ENCODE measurements at regions not wholly inside any gene's neighbourhood (a gene's known extent, or its start where the extent isn't known, plus 50 kb on each side); places are given as distances from the start of the nearest gene placed in this dataset.

DNA sequence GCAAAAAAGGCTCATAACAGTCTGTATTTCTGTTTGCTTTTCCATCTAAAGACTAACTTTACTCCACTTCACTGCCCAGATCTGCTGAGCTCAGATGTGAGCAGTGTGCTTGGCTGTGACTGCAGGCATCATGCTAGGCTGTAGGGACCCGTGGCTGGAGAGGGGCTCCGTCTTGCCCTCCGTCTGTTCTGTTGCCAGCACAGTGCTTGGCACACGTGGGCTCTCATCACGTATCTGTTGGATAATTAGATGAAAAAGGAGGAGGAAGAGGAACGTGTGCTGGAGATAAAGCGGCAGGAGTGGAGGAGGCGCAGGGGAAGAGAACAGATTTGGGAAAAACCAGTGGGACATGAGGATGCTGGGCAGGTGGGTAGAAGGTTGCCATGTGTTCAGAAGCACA lies 57.6 kb upstream of the IER3 start:
- no peak overlapping the region for H3K27ac ChIP-seq (replicated peaks)
- DNase-seq (ENCODE audit: low read depth in 1 of 2, low spot score in 1 of 2): no peak
- TF ChIP-seq POLR2AphosphoS5 (IDR thresholded peaks at IDR 0.05; ENCODE audit: low read depth) (no peak), GABPA (IDR thresholded peaks at IDR 0.05; ENCODE audit: low read depth) (no peak), SPI1 (IDR thresholded peaks at IDR 0.05; ENCODE audit: borderline replicate concordance, low read depth) (no peak)
- TF ChIP-seq, protein P1, sequence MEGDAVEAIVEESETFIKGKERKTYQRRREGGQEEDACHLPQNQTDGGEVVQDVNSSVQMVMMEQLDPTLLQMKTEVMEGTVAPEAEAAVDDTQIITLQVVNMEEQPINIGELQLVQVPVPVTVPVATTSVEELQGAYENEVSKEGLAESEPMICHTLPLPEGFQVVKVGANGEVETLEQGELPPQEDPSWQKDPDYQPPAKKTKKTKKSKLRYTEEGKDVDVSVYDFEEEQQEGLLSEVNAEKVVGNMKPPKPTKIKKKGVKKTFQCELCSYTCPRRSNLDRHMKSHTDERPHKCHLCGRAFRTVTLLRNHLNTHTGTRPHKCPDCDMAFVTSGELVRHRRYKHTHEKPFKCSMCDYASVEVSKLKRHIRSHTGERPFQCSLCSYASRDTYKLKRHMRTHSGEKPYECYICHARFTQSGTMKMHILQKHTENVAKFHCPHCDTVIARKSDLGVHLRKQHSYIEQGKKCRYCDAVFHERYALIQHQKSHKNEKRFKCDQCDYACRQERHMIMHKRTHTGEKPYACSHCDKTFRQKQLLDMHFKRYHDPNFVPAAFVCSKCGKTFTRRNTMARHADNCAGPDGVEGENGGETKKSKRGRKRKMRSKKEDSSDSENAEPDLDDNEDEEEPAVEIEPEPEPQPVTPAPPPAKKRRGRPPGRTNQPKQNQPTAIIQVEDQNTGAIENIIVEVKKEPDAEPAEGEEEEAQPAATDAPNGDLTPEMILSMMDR (IDR thresholded peaks at IDR 0.05; ENCODE audit: insufficient read depth, low read length): no peak
- TF ChIP-seq, protein P2, sequence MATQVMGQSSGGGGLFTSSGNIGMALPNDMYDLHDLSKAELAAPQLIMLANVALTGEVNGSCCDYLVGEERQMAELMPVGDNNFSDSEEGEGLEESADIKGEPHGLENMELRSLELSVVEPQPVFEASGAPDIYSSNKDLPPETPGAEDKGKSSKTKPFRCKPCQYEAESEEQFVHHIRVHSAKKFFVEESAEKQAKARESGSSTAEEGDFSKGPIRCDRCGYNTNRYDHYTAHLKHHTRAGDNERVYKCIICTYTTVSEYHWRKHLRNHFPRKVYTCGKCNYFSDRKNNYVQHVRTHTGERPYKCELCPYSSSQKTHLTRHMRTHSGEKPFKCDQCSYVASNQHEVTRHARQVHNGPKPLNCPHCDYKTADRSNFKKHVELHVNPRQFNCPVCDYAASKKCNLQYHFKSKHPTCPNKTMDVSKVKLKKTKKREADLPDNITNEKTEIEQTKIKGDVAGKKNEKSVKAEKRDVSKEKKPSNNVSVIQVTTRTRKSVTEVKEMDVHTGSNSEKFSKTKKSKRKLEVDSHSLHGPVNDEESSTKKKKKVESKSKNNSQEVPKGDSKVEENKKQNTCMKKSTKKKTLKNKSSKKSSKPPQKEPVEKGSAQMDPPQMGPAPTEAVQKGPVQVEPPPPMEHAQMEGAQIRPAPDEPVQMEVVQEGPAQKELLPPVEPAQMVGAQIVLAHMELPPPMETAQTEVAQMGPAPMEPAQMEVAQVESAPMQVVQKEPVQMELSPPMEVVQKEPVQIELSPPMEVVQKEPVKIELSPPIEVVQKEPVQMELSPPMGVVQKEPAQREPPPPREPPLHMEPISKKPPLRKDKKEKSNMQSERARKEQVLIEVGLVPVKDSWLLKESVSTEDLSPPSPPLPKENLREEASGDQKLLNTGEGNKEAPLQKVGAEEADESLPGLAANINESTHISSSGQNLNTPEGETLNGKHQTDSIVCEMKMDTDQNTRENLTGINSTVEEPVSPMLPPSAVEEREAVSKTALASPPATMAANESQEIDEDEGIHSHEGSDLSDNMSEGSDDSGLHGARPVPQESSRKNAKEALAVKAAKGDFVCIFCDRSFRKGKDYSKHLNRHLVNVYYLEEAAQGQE (IDR thresholded peaks at IDR 0.05; ENCODE audit: insufficient replicate concordance, low read depth): no peak

DNA sequence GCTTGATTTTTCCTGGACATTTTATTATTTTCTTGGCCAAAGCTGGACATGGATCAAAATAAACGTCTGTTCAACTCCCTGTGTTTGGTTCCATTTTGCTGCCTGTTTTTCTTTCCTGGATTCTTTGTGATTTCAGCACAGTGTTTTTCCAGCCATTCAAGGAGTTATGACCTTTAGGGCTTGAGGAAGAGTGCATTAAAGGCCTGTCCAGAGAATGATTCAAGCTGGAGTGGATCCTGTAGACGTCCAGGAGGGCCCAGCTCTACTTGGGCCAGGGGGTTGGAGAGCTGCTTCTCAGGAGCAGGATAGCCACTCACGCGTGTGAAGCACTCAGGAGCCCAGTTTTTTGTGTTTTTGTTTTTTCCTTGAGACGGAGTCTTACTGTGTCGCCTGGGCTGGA lies 56.5 kb upstream of the IER3 start:
- no peak overlapping the region for H3K27ac ChIP-seq (replicated peaks)
- H3K4me3 ChIP-seq (replicated peaks; ENCODE audit: insufficient read depth, low read length): no peak overlapping the region
- no peak for DNase-seq (ENCODE audit: low read depth in 1 of 2, low spot score in 1 of 2)
- TF ChIP-seq POLR2AphosphoS5 (IDR thresholded peaks at IDR 0.05; ENCODE audit: low read depth) (no peak), GABPA (IDR thresholded peaks at IDR 0.05; ENCODE audit: low read depth) (no peak), SPI1 (IDR thresholded peaks at IDR 0.05; ENCODE audit: borderline replicate concordance, low read depth) (no peak)
- TF ChIP-seq, protein P1 (IDR thresholded peaks at IDR 0.05; ENCODE audit: insufficient read depth, low read length): no peak
- TF ChIP-seq, protein P2 (IDR thresholded peaks at IDR 0.05; ENCODE audit: insufficient replicate concordance, low read depth): no peak
- H3K27me3 ChIP-seq (ENCODE audit: insufficient read depth, poor library complexity, severe bottlenecking): no peaks in the 10 kb centered on the region

More for the DNA sequence above, 57.6 kb upstream of the IER3 start:
- H3K4me3 ChIP-seq (replicated peaks; ENCODE audit: insufficient read depth, low read length): no peak overlapping the region
- no peaks in the 10 kb centered on the region for H3K27me3 ChIP-seq (ENCODE audit: insufficient read depth, poor library complexity, severe bottlenecking)

DNA sequence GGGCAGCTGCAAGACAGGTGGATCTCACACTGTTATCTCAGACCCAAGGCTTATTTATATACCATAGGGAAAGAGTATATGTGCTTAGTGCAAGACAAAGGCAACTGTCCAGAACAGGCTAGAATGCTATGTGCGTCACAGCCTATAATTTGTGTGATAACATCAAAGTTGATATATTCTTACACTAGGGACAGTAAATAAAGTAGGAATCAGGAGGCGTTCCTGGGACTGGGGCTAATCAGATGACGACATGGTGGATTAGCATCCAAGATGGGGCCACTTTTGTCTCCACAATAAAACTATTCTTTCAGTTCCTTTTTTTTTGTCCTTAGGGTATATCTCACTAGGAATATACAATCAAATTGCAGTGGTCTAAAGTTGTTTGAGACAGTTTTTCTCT lies 54.9 kb upstream of the IER3 start:
- DNase-seq (ENCODE audit: low read depth in 1 of 2, low spot score in 1 of 2): no peak
- H3K27me3 ChIP-seq (ENCODE audit: insufficient read depth, poor library complexity, severe bottlenecking): no peaks in the 10 kb centered on the region
- H3K4me3 ChIP-seq (replicated peaks; ENCODE audit: insufficient read depth, low read length): no peak overlapping the region
- TF ChIP-seq GABPA (IDR thresholded peaks at IDR 0.05; ENCODE audit: low read depth): no peak
- TF ChIP-seq, protein P2 (IDR thresholded peaks at IDR 0.05; ENCODE audit: insufficient replicate concordance, low read depth): no peak
- H3K27ac ChIP-seq (replicated peaks): no peak overlapping the region

DNA sequence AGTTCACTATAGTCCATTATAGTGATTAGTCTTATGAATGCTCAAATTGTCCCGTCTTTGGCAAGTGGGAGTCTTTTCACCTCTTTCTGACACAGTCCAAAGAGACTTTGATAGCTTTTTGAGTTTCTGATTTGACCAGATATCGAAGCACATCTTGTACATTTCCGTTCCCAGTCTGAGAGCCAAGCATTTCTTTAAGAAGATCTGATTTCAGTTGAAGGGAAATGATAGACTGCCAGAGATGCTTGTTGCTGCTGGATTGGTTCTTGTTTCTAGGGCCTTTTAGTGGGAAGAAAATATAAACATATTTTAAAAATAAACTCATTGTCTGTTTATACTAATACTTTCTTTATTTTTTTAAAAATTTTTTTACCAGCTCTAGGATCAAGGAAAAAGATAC lies 54.1 kb upstream of the IER3 start:
- no peak overlapping the region for H3K4me3 ChIP-seq (replicated peaks; ENCODE audit: insufficient read depth, low read length)
- no peak for DNase-seq (ENCODE audit: low read depth in 1 of 2, low spot score in 1 of 2)
- TF ChIP-seq POLR2AphosphoS5 (IDR thresholded peaks at IDR 0.05; ENCODE audit: low read depth) (no peak), GABPA (IDR thresholded peaks at IDR 0.05; ENCODE audit: low read depth) (no peak), SPI1 (IDR thresholded peaks at IDR 0.05; ENCODE audit: borderline replicate concordance, low read depth) (no peak)
- TF ChIP-seq, protein P1 (IDR thresholded peaks at IDR 0.05; ENCODE audit: insufficient read depth, low read length): no peak
- TF ChIP-seq, protein P2 (IDR thresholded peaks at IDR 0.05; ENCODE audit: insufficient replicate concordance, low read depth): no peak
- H3K27me3 ChIP-seq (ENCODE audit: insufficient read depth, poor library complexity, severe bottlenecking): no peaks in the 10 kb centered on the region
- H3K27ac ChIP-seq (replicated peaks): no peak overlapping the region
